ENCODE measurements at regions not wholly inside any gene's neighbourhood (a gene's known extent, or its start where the extent isn't known, plus 50 kb on each side); places are given as distances from the start of the nearest gene placed in this dataset.

DNA sequence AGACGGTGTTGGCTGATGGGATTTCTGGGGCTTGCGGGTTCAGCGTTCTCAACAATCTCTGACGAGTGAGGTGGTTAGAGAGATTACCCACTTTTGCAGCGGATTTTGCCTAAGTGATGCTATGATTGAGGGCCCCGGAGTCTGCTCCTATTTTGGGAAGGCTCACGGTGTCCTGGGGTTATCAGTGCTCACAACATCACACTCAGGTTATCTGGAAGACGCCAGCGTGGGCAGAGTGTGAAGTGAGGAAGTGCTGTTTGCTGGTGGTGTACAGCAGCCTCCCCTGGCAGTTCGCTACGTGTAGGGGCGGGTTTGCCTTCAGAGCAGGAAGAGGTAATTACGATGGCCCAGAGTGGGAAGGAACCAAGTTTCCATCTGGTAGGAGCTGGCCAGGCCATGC, 341.2 kb upstream of the IRX2 start:
- TF ChIP-seq, protein P1, sequence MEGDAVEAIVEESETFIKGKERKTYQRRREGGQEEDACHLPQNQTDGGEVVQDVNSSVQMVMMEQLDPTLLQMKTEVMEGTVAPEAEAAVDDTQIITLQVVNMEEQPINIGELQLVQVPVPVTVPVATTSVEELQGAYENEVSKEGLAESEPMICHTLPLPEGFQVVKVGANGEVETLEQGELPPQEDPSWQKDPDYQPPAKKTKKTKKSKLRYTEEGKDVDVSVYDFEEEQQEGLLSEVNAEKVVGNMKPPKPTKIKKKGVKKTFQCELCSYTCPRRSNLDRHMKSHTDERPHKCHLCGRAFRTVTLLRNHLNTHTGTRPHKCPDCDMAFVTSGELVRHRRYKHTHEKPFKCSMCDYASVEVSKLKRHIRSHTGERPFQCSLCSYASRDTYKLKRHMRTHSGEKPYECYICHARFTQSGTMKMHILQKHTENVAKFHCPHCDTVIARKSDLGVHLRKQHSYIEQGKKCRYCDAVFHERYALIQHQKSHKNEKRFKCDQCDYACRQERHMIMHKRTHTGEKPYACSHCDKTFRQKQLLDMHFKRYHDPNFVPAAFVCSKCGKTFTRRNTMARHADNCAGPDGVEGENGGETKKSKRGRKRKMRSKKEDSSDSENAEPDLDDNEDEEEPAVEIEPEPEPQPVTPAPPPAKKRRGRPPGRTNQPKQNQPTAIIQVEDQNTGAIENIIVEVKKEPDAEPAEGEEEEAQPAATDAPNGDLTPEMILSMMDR (IDR thresholded peaks at IDR 0.05): no peak
- TF ChIP-seq POLR2A (IDR thresholded peaks at IDR 0.05): no peak
